Inferior parietal cortex (tissue), 1 donor: ENCODE measurements at regions not wholly inside any gene's neighbourhood (a gene's known extent, or its start where the extent isn't known, plus 50 kb on each side); places are given as distances from the start of the nearest gene placed in this dataset.

Source experiments
- DNase-seq: peaks from one replicate; pipeline ENCODE4 v3.0.0-alpha.2; 2016; ENCODE audit errors: extremely low spot score

DNA sequence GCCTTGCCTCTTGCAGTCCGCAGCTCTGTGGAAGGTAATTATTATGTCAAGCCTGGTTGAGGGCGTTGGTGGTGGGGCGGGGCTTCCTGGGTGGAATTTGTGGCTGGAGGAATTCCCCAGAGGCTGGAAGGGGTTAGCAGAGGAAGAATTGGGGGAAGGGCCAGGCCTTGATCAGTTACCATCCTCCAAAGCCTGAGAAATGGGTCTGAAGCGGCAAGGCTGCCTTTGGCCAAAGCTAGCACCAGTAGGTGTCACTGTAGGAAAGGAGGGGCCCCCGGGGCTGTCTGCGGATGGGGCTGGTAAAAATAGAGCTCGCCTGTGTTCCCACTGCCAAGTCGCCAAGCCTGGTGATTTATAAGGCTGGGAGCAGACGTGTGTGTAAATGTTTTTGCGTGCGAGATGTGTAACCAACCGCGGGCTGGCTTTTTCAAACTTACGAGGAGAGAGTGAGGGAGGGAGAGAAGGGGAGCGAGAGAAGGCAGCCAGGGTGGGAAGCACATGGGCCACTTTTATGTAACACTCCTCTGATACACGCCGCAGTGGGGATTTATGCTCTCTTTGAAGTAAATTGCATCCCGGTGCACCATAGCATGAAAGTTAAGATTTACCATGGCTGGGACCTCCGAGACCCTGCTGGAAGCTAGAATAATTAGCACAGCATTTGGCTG, 367.0 kb downstream of the BCOR start:
- DNase-seq = peak; percentile 48

- no peak for DNase-seq
Measured at GRCh38 chrX:39731330-39731667, 366.5 kb downstream of the BCOR start.

DNA sequence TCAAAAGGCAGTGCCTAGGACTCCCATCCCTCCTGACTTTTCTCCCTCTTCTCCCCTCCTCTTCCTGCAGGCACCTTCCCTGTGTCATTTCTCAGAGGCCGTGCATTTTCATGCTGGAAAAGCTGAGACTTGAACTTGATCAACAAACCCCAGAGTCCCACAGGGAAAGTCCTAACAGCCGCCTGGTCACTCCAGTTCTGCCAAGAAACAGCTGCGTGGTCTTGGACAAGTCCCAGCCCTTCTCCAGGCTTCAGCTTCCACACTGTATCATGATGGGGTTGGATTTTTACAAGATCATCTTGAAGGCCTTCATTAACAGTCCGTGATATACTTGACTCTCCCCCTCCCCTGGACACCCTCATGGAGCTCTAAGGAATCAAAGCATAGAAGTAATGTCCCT, 366.0 kb downstream of the BCOR start:
- DNase-seq = no peak

DNA sequence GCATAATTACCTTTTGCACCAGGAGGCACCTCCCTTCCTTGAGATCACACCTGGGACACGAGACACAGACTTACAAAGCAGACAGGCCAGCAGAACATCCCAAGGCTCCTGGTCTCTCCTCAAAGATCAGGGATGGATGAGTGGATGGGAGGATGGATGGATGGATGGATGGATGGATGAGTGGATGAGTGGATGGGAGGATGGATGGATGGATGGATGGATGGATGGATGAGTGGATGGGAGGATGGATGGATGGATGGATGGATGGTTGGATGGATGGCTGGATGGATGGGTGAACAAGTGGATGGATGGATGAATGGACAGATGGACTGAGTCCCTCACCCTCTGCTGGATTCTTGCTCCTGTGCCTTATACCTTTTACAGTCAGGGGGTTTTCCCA, 364.0 kb downstream of the BCOR start:
- DNase-seq = no peak

DNA sequence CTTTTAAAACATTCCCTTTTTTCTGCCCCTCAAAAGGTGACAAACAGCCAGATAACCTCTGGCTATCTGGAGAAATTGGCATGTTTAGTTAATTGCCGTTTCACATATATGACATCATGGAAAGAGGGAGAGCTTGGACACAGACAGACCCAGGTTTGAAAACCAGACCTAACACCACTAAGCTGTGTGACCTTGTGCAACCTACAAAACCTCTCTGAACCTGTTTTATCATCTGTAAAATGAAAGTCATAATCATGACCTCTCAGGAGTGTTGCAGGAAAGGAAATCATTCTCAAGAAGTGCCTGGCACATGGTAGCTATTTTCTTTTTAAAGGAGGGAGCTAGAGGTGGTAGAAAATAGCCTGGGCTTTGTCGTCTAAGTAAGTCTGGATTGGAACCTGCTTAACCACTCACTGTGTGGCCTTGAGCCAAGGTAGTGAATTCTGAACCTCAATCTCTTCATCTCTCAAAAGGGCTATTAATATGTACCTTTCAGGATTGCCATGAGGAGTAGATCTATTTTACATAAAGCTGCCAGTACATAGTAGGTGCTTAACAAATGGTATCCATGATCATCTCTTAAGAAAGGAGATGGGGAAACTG, 363.5 kb downstream of the BCOR start:
- DNase-seq = no peak

- no peak for DNase-seq
Measured at GRCh38 chrX:39736216-39737211, 361.2 kb downstream of the BCOR start.

DNA sequence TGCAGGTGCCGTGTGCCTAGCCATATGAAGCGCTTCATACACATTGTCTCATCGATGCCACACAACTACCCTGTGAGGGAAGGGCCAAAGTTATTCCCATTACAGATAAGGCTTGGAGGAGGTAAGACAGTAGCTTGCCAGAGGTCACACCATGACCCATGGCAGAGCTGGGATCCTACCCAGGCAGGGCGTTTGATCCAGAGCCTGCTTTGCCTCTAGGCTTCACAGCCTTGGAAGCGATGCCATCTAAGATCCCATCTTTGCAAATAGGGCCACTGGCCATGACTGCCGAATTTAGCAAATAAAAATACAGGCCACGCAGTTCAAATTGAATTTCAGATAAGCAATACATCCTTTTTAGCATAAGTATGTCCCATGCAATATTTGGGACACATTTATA, 358.2 kb downstream of the BCOR start:
- DNase-seq = no peak

GRCh38 chrX:39740078-39740477, 357.7 kb downstream of the BCOR start:
- DNase-seq = no peak

DNA sequence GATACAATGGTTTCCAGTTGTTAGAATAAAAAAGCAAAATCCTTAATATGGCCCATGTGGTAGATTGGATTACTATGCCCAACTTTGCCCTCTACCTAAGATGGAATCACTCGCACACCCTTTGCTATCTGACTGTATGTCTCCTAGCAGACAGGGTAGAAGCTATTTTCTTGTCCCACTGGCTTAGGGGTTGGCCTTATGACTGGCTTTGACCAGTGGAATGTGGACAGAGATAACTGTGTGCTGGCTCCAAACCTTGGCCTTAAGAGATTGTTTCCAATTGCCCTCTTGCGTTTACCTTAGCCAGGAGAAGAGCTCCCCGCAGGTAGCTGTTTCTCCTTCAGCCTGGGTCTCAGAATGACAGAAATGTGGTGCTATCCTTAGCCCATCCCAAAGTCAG, 355.9 kb downstream of the BCOR start:
- no peak for DNase-seq

DNA sequence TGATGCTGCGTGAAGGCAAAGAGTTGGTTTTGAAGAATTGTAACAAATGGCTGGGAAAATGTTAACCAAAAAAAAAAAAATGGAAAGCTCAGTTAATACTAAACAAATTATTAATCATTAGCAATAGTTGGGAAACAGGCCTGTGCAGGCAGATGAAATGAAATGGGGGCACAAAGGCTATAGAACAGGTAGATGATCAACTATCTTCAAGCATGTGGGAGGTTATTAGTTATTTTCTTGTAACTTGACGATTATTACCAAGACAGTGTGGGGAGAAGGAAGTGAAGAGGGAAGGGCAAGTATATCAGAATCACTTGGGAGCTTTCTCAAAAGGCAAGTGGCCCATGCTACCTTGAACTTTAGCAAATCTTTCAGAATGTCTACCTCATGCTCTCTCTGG, 351.9 kb downstream of the BCOR start:
- DNase-seq = no peak

GRCh38 chrX:39749135-39749534, 348.6 kb downstream of the BCOR start:
- no peak for DNase-seq

DNA sequence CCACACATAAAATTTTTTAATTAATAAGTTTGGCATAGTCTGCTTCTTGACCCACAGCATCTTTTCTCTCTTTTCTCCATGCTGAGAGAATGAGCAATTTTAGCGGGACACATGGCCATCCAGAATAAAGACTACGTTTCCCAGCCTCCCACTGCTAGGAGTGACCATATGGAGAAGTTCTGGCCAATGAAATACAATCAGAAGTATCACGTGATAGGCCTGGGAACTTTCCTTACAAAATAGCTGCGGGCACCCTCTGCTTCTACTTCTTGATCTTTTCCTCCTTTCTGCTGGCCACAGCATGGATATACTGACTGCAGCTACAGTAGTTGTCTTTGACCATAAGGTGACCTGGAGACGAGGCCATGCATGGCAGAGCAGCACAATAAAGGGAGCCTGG, 348.0 kb downstream of the BCOR start:
- DNase-seq = no peak

GRCh38 chrX:39750256-39750790, 347.4 kb downstream of the BCOR start:
- DNase-seq = no peak

DNA sequence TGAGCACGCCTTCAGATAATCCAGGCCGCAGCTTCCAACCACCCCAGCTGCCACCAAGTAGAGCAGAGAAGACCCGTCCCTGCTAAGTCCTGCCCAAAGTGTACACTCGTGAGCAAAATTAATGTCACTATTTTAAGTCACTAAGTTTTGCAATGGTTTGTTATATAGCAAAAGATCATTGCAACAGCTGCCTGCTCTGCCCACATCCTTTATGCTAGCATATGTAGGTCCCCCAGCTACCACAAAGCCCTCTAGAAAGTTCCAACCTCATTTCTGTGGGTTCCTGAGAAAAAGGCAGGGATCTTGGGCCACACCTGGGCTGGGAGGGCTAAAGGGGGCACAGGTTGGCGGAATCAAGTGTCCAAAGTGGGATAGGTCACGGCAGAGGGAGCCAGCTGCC, 346.9 kb downstream of the BCOR start:
- DNase-seq = no peak

- peak; percentile 40 for DNase-seq
Measured at GRCh38 chrX:39752815-39753214, 344.9 kb downstream of the BCOR start.

DNA sequence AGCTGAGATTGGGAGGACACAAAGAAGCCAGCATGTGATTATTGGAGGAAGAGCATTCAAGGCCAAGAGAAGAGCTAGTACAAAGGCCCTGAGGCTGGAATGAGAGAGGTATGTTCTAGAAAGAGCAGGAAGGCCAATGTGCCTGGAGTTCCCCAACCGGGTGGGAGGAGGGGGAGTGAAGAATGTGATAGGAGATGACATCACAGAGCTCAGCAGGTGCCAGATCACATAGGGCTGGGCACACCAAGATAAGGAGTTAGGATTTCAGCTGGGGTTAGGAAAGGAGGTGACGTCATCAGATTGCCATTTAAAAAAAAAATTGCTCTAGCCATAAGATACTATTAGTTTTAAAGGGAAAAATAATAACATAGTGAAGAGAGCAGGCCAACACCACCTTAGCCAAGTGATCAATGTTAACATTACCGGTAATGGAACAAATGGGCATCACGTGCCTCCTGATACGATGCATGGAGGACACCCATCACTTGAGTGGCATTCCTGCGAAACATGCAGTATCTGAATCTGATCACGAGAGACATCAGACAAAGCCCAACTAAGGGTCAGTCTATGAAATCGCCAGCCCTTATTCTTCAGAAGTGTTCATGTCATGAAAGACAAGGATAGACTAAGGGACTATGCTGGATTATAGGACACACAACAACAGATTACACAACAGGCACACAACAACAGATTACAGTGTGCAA, 344.3 kb downstream of the BCOR start:
- no peak for DNase-seq

- DNase-seq = peak; percentile 17
Measured at GRCh38 chrX:39755143-39756032, 342.4 kb downstream of the BCOR start.

GRCh38 chrX:39756086-39756883, 341.5 kb downstream of the BCOR start:
- DNase-seq = no peak

- no peak for DNase-seq
Measured at GRCh38 chrX:39757971-39758370, 339.8 kb downstream of the BCOR start.
